H9 (cell line): ENCODE measurements at regions not wholly inside any gene's neighbourhood (a gene's known extent, or its start where the extent isn't known, plus 50 kb on each side); places are given as distances from the start of the nearest gene placed in this dataset.

ENCODE experiments used
- DNase-seq: peaks from one replicate; pipeline ENCODE4 v3.0.0-alpha.2; 2017
- H2AFZ ChIP-seq: one replicate; pipeline ENCODE4 v1.6.1; 2013; ENCODE audit warnings: mild to moderate bottlenecking, low read length, control low read depth, moderate library complexity
- H2AK5ac ChIP-seq: 2 replicates; pipeline ENCODE4 v1.6.1; 2013; ENCODE audit warnings: low read length, control low read depth, mixed read lengths; ENCODE audit not compliant: insufficient read length
- H2BK120ac ChIP-seq: one replicate; pipeline ENCODE4 v1.6.1; 2013; ENCODE audit warnings: low read depth, mild to moderate bottlenecking, low read length, control low read depth, inconsistent platforms; ENCODE audit not compliant: poor library complexity, severe bottlenecking
- H2BK12ac ChIP-seq: 2 replicates; pipeline ENCODE4 v1.6.1; 2013; ENCODE audit warnings: low read length, control low read depth, mixed read lengths, low read depth; ENCODE audit not compliant: insufficient read length
- H2BK15ac ChIP-seq: 2 replicates; pipeline ENCODE4 v1.6.1; 2013; ENCODE audit warnings: low read depth, low read length, control low read depth
- H2BK20ac ChIP-seq: one replicate; pipeline ENCODE4 v1.6.1; 2013; ENCODE audit warnings: low read depth, mild to moderate bottlenecking, low read length, control low read depth, inconsistent platforms; ENCODE audit not compliant: poor library complexity, severe bottlenecking
- H2BK5ac ChIP-seq: 2 replicates; pipeline ENCODE4 v1.6.1; 2013; ENCODE audit warnings: low read length, control low read depth, mixed read lengths; ENCODE audit not compliant: insufficient read length
- H3K14ac ChIP-seq: 2 replicates; pipeline ENCODE4 v1.6.1; 2013; ENCODE audit warnings: low read length, control low read depth; ENCODE audit not compliant: insufficient read depth
- H3K18ac ChIP-seq: 2 replicates; pipeline ENCODE4 v1.6.1; 2013; ENCODE audit warnings: low read depth, mild to moderate bottlenecking, mixed read lengths, low read length, control low read depth; ENCODE audit not compliant: insufficient read length
- H3K23ac ChIP-seq: 2 replicates; pipeline ENCODE4 v1.6.1; 2013; ENCODE audit warnings: low read length, control low read depth, mixed read lengths, low read depth; ENCODE audit not compliant: insufficient read length
- H3K23me2 ChIP-seq: 2 replicates; pipeline ENCODE4 v1.6.1; 2013; ENCODE audit warnings: low read depth, mild to moderate bottlenecking, mixed read lengths, low read length, control low read depth; ENCODE audit not compliant: insufficient read length, poor library complexity, severe bottlenecking
- H3K27ac ChIP-seq: 2 replicates; pipeline ENCODE4 v1.5.1; 2013; ENCODE audit warnings: low read length, control low read depth, mixed read lengths, low read depth; ENCODE audit not compliant: insufficient read length
- H3K27me3 ChIP-seq: 2 replicates; pipeline ENCODE4 v1.6.1; 2013; ENCODE audit warnings: low read length, control low read depth, inconsistent platforms; ENCODE audit not compliant: insufficient read depth
- H3K4ac ChIP-seq: 2 replicates; pipeline ENCODE4 v1.6.1; 2013; ENCODE audit warnings: low read depth, mild to moderate bottlenecking, control low read depth, inconsistent platforms, low read length, moderate library complexity
- H3K4me1 ChIP-seq: 2 replicates; pipeline ENCODE4 v1.6.1; 2013; ENCODE audit warnings: low read length, control low read depth, inconsistent platforms; ENCODE audit not compliant: insufficient read depth
- H3K4me2 ChIP-seq: 2 replicates; pipeline ENCODE4 v1.6.1; 2013; ENCODE audit warnings: low read length, control low read depth, mixed read lengths; ENCODE audit not compliant: insufficient read length, insufficient read depth
- H3K56ac ChIP-seq: 2 replicates; pipeline ENCODE4 v1.6.1; 2013; ENCODE audit warnings: low read depth, mild to moderate bottlenecking, mixed read lengths, low read length, control low read depth; ENCODE audit not compliant: insufficient read length
- H3K79me1 ChIP-seq: 2 replicates; pipeline ENCODE4 v1.6.1; 2013; ENCODE audit warnings: low read depth, mild to moderate bottlenecking, moderate library complexity, low read length, control low read depth, inconsistent platforms; ENCODE audit not compliant: insufficient read depth, poor library complexity, severe bottlenecking
- H3K79me2 ChIP-seq: 2 replicates; pipeline ENCODE4 v1.6.1; 2013; ENCODE audit warnings: low read length, control low read depth, inconsistent platforms; ENCODE audit not compliant: insufficient read depth
- H3K9ac ChIP-seq: 2 replicates; pipeline ENCODE4 v1.6.1; 2013; ENCODE audit warnings: low read length, control low read depth, mixed read lengths; ENCODE audit not compliant: insufficient read length; ENCODE audit errors: extremely low read depth
- H3K9me3 ChIP-seq: one replicate; pipeline ENCODE4 v1.6.1; 2013; ENCODE audit warnings: low read depth, low read length, inconsistent platforms; ENCODE audit not compliant: control insufficient read depth
- H3T11ph ChIP-seq: one replicate; pipeline ENCODE4 v1.6.1; 2013; ENCODE audit warnings: mild to moderate bottlenecking, low read length, control low read depth, inconsistent platforms
- H4K20me1 ChIP-seq: one replicate; pipeline ENCODE4 v1.6.1; 2013; ENCODE audit not compliant: control insufficient read depth, insufficient read length, insufficient read depth
- H4K5ac ChIP-seq: 2 replicates; pipeline ENCODE4 v1.6.1; 2013; ENCODE audit warnings: low read depth, mild to moderate bottlenecking, mixed read lengths, low read length, control low read depth; ENCODE audit not compliant: insufficient read length
- H4K8ac ChIP-seq: replicated peaks from 2 replicates; pipeline ENCODE4 v1.6.1; 2013; ENCODE audit warnings: low read length, control low read depth, mixed read lengths, low read depth; ENCODE audit not compliant: insufficient read length
- H4K91ac ChIP-seq: 2 replicates; pipeline ENCODE4 v1.6.1; 2013; ENCODE audit warnings: low read depth, mild to moderate bottlenecking, moderate library complexity, mixed read lengths, low read length, control low read depth; ENCODE audit not compliant: insufficient read length
- H3K27ac Mint-ChIP-seq, 3 experiments: 2 replicates in 2 of 3; 3 replicates in 1 of 3; pipeline ENCODE4 v1.8.0; 2020 to 2021; ENCODE audit warnings: mixed read lengths in 3 of 3, mild to moderate bottlenecking in 1 of 3, moderate library complexity in 1 of 3
- H3K27me3 Mint-ChIP-seq: 2 replicates; pipeline ENCODE4 v1.8.0; 2021; ENCODE audit warnings: low read depth, mild to moderate bottlenecking, moderate library complexity, mixed read lengths
- H3K36me3 Mint-ChIP-seq, 3 experiments: 2 replicates in 2 of 3; 3 replicates in 1 of 3; pipeline ENCODE4 v1.8.0; 2020 to 2021; ENCODE audit warnings: low read depth in 3 of 3, mixed read lengths in 3 of 3; ENCODE audit not compliant: insufficient read depth in 1 of 3
- H3K4me1 Mint-ChIP-seq, 2 experiments: 2 replicates each; pipeline ENCODE4 v1.8.0; 2020; ENCODE audit warnings: mixed read lengths in 2 of 2
- H3K4me3 Mint-ChIP-seq, 2 experiments: 2 replicates in 1 of 2; 3 replicates in 1 of 2; pipeline ENCODE4 v1.8.0; 2020 to 2021; ENCODE audit warnings: mild to moderate bottlenecking in 2 of 2, mixed read lengths in 2 of 2, moderate library complexity in 1 of 2
- H3K9me3 Mint-ChIP-seq, 2 experiments: 2 replicates in 1 of 2; 3 replicates in 1 of 2; pipeline ENCODE4 v1.8.0; 2020; ENCODE audit warnings: mild to moderate bottlenecking in 2 of 2, mixed read lengths in 2 of 2, moderate library complexity in 1 of 2
- WGBS: extraction: QIAGEN DNeasy Blood & Tissue Kit; methylation state at CpG from one replicate; pipeline ENCODE4 v1.1.7; 2013; ENCODE audit warnings: missing lambda C conversion rate, low lambda C conversion rate, mixed read lengths; ENCODE audit not compliant: insufficient read length; ENCODE audit errors: extremely low coverage; 5-methylcytosine and 5-hydroxymethylcytosine counted together
- TF ChIP-seq, protein P1 (sequence below): fragments of 200-600 bp; sonication (generic); conservative IDR thresholded peaks from 3 replicates; pipeline ENCODE4 v1.8.0; 2021; ENCODE audit warnings: antibody characterized with exemption, mild to moderate bottlenecking

DNA sequence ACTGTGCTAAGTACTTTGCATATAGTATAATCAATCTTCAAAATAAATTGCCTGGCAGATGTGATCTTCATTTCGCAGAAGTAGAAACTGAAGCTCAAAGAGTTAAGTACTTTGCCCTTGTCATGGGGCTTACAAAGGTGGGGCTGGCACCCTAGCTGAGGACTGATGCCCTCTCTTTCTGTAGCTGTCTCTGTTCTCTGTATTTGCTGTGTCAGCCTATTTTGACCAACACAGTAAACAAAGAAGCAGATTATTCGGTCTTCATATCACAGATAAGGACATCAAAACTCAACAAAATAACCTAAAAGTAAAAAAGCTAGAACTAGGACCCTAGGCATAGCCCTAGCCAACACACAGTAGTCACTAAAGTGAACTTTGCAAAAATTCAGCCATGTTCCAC, 570.5 kb upstream of the TENM3 start:
- Histone ChIP-seq H4K5ac (no peak overlapping the region), H3K23me2 (no peaks in the 10 kb centered on the region), H3K9ac (no peak overlapping the region), H3K4me1 (no peaks in the 10 kb centered on the region), H2BK120ac (no peak overlapping the region), H4K91ac (no peak overlapping the region), H2BK5ac (no peak overlapping the region), H3K9me3 (no peaks in the 10 kb centered on the region), H3T11ph (no peak overlapping the region), H3K23ac (no peak overlapping the region), H3K4me2 (no peak overlapping the region), H3K18ac (no peak overlapping the region), H3K79me1 (no peaks in the 10 kb centered on the region), H2BK12ac (no peak overlapping the region), H3K27ac (no peak overlapping the region), H2BK20ac (no peak overlapping the region), H3K56ac (no peak overlapping the region), H3K4ac (no peak overlapping the region), H2AK5ac (no peak overlapping the region), H2AFZ (no peak overlapping the region), H3K79me2 (no peaks in the 10 kb centered on the region), H3K27me3 (no peaks in the 10 kb centered on the region; the same call in 1 of the 2 replicates), H2BK15ac (no peak overlapping the region), H4K20me1 (no peaks in the 10 kb centered on the region), H3K14ac (no peak overlapping the region), H4K8ac (no peak overlapping the region)
- DNase-seq = no peak
- no CpG with 5 or more reads among the region's 2 CpGs for WGBS
- Mint-ChIP-seq H3K27me3 (no peaks in the 10 kb centered on the region), H3K27ac (no peak overlapping the region), H3K4me3 (no peak overlapping the region), H3K36me3 (no peaks in the 10 kb centered on the region), H3K9me3 (no peaks in the 10 kb centered on the region), H3K4me1 (no peaks in the 10 kb centered on the region)
- TF ChIP-seq, protein P1, sequence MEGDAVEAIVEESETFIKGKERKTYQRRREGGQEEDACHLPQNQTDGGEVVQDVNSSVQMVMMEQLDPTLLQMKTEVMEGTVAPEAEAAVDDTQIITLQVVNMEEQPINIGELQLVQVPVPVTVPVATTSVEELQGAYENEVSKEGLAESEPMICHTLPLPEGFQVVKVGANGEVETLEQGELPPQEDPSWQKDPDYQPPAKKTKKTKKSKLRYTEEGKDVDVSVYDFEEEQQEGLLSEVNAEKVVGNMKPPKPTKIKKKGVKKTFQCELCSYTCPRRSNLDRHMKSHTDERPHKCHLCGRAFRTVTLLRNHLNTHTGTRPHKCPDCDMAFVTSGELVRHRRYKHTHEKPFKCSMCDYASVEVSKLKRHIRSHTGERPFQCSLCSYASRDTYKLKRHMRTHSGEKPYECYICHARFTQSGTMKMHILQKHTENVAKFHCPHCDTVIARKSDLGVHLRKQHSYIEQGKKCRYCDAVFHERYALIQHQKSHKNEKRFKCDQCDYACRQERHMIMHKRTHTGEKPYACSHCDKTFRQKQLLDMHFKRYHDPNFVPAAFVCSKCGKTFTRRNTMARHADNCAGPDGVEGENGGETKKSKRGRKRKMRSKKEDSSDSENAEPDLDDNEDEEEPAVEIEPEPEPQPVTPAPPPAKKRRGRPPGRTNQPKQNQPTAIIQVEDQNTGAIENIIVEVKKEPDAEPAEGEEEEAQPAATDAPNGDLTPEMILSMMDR = no peak
